ENCODE measurements at regions not wholly inside any gene's neighbourhood (a gene's known extent, or its start where the extent isn't known, plus 50 kb on each side); places are given as distances from the start of the nearest gene placed in this dataset.
"Not testable (repeated sequence)": the region's sequence is repeated elsewhere in the genome, so short reads cannot be mapped to it uniquely, and the experiment has no call there.

- H3K27me3 Mint-ChIP-seq; H3K27ac Mint-ChIP-seq; H3K36me3 Mint-ChIP-seq (ENCODE audit: insufficient read depth); H3K4me1 Mint-ChIP-seq (ENCODE audit: low read depth in 2 of 2); DNase-seq; H3K4me3 Mint-ChIP-seq; ATAC-seq (replicated peaks); H3K9me3 Mint-ChIP-seq: not testable (repeated sequence)
Measured at GRCh38 chr2:97431169-97431725, 158.4 kb downstream of the ANKRD36B start.

- not testable (repeated sequence) for H3K4me1 Mint-ChIP-seq (ENCODE audit: low read depth in 2 of 2); H3K27me3 Mint-ChIP-seq; H3K36me3 Mint-ChIP-seq (ENCODE audit: insufficient read depth); ATAC-seq (replicated peaks); H3K27ac Mint-ChIP-seq; H3K9me3 Mint-ChIP-seq; DNase-seq; H3K4me3 Mint-ChIP-seq
Measured at GRCh38 chr2:97422376-97422775, 167.3 kb downstream of the ANKRD36B start.

GRCh38 chr2:97406340-97406739 lies 183.3 kb downstream of the ANKRD36B start:
- not testable (repeated sequence) for H3K4me1 Mint-ChIP-seq (ENCODE audit: low read depth in 2 of 2); H3K4me3 Mint-ChIP-seq; DNase-seq

GRCh38 chr2:97405172-97405737 lies 184.4 kb downstream of the ANKRD36B start:
- not testable (repeated sequence) for H3K27me3 Mint-ChIP-seq

More at GRCh38 chr2:97406340-97406739, 183.3 kb downstream of the ANKRD36B start:
- not testable (repeated sequence) for H3K36me3 Mint-ChIP-seq (ENCODE audit: insufficient read depth); H3K27ac Mint-ChIP-seq; ATAC-seq (replicated peaks); H3K9me3 Mint-ChIP-seq; H3K27me3 Mint-ChIP-seq

GRCh38 chr2:97402678-97403077 lies 187.0 kb downstream of the ANKRD36B start:
- H3K4me3 Mint-ChIP-seq; ATAC-seq (replicated peaks): not testable (repeated sequence)

More at GRCh38 chr2:97405172-97405737, 184.4 kb downstream of the ANKRD36B start:
- H3K4me1 Mint-ChIP-seq (ENCODE audit: low read depth in 2 of 2); H3K4me3 Mint-ChIP-seq; H3K36me3 Mint-ChIP-seq (ENCODE audit: insufficient read depth); H3K27ac Mint-ChIP-seq; DNase-seq; H3K9me3 Mint-ChIP-seq; ATAC-seq (replicated peaks): not testable (repeated sequence)

DNA sequence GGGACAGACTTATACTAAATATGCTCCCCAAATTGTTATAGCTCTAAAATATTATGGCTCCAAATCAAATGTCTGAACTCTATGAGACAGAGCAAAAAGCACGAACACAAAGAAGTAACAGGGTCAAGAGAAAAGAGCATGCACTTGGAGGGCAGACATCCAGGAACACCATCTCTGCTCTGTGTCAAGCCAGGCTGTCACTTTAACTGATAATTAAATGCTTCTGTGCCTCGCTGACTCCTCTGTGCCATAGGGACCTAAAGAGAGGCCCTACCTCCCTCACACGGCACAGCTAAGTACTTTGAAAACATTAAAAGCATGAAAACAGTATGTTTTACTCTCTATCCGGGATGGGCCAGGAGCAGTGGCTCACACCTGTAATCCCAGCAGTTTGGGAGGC lies 194.0 kb downstream of the ANKRD36B start:
- not testable (repeated sequence) for H3K9me3 Mint-ChIP-seq; H3K36me3 Mint-ChIP-seq (ENCODE audit: insufficient read depth); H3K27ac Mint-ChIP-seq; H3K27me3 Mint-ChIP-seq; H3K4me3 Mint-ChIP-seq; H3K4me1 Mint-ChIP-seq (ENCODE audit: low read depth in 2 of 2); ATAC-seq (replicated peaks); DNase-seq

More at GRCh38 chr2:97402678-97403077, 187.0 kb downstream of the ANKRD36B start:
- not testable (repeated sequence) for DNase-seq; H3K27ac Mint-ChIP-seq; H3K9me3 Mint-ChIP-seq; H3K4me1 Mint-ChIP-seq (ENCODE audit: low read depth in 2 of 2); H3K27me3 Mint-ChIP-seq; H3K36me3 Mint-ChIP-seq (ENCODE audit: insufficient read depth)

- H3K36me3 Mint-ChIP-seq (ENCODE audit: insufficient read depth); H3K4me3 Mint-ChIP-seq; H3K4me1 Mint-ChIP-seq (ENCODE audit: low read depth in 2 of 2); H3K9me3 Mint-ChIP-seq; DNase-seq; ATAC-seq (replicated peaks); H3K27me3 Mint-ChIP-seq; H3K27ac Mint-ChIP-seq: not testable (repeated sequence)
Measured at GRCh38 chr2:97385803-97386202, 203.9 kb downstream of the ANKRD36B start.

- not testable (repeated sequence) for H3K4me3 Mint-ChIP-seq; DNase-seq; ATAC-seq (replicated peaks); H3K36me3 Mint-ChIP-seq (ENCODE audit: insufficient read depth); H3K27ac Mint-ChIP-seq; H3K4me1 Mint-ChIP-seq (ENCODE audit: low read depth in 2 of 2); H3K9me3 Mint-ChIP-seq; H3K27me3 Mint-ChIP-seq
Measured at GRCh38 chr2:97375913-97376312, 213.8 kb downstream of the ANKRD36B start.

- H3K4me1 Mint-ChIP-seq (ENCODE audit: low read depth in 2 of 2); DNase-seq; ATAC-seq (replicated peaks); H3K27me3 Mint-ChIP-seq; H3K27ac Mint-ChIP-seq; H3K9me3 Mint-ChIP-seq; H3K36me3 Mint-ChIP-seq (ENCODE audit: insufficient read depth); H3K4me3 Mint-ChIP-seq: not testable (repeated sequence)
Measured at GRCh38 chr2:97374426-97374825, 215.3 kb downstream of the ANKRD36B start.

- not testable (repeated sequence) for H3K9me3 Mint-ChIP-seq; ATAC-seq (replicated peaks); DNase-seq; H3K4me3 Mint-ChIP-seq; H3K36me3 Mint-ChIP-seq (ENCODE audit: insufficient read depth); H3K27ac Mint-ChIP-seq; H3K4me1 Mint-ChIP-seq (ENCODE audit: low read depth in 2 of 2)
- peaks cover 14 to 22% of the 10 kb centered on the region in 2 donors for H3K27me3 Mint-ChIP-seq
Measured at GRCh38 chr2:97363159-97363558, 226.5 kb downstream of the ANKRD36B start.

GRCh38 chr2:97359861-97360584 lies 229.7 kb downstream of the ANKRD36B start:
- H3K4me3 Mint-ChIP-seq: no peak overlapping the region
- DNase-seq (no peak), ATAC-seq (replicated peaks) (no peak)
- no peaks in the 10 kb centered on the region for H3K4me1 Mint-ChIP-seq (ENCODE audit: low read depth in 2 of 2)
- H3K9me3 Mint-ChIP-seq: no peaks in the 10 kb centered on the region
- no peak overlapping the region for H3K27ac Mint-ChIP-seq
- H3K27me3 Mint-ChIP-seq: peaks cover 41 to 54% of the 10 kb centered on the region in 2 donors
- no peaks in the 10 kb centered on the region for H3K36me3 Mint-ChIP-seq (ENCODE audit: insufficient read depth)

DNA sequence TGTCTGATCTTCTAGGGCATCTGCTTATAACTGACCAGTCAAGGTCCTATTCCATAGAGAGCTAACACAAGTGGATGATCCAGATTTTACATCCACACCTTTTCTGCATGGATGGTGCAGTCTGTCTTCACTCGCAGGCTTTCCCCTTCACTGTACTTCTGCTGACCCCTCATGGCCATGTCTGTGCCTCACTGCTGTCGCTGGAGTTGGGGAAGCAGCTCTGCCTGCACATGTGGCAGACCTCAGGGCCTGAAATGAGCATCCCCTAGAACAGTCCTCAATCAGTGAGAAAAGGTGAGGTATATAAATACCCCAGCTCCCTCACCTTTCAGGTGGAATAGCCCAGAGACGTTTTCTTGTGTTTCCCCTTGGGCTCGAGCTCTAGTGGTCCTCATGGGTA lies 233.8 kb downstream of the ANKRD36B start:
- no peaks in the 10 kb centered on the region for H3K4me1 Mint-ChIP-seq (ENCODE audit: low read depth in 2 of 2)
- H3K27ac Mint-ChIP-seq: no peak overlapping the region
- H3K4me3 Mint-ChIP-seq: no peak overlapping the region
- no peaks in the 10 kb centered on the region for H3K9me3 Mint-ChIP-seq
- ATAC-seq (replicated peaks): no peak
- H3K27me3 Mint-ChIP-seq: peaks cover 66 to 80% of the 10 kb centered on the region in 2 donors
- DNase-seq: no peak
- no peaks in the 10 kb centered on the region for H3K36me3 Mint-ChIP-seq (ENCODE audit: insufficient read depth)

- no peaks in the 10 kb centered on the region for H3K36me3 Mint-ChIP-seq (ENCODE audit: insufficient read depth)
- no peaks in the 10 kb centered on the region for H3K9me3 Mint-ChIP-seq
- H3K27me3 Mint-ChIP-seq: peaks cover 66 to 83% of the 10 kb centered on the region in 2 donors
- no peak for ATAC-seq (replicated peaks)
- no peaks in the 10 kb centered on the region for H3K4me1 Mint-ChIP-seq (ENCODE audit: low read depth in 2 of 2)
- no peak overlapping the region for H3K4me3 Mint-ChIP-seq
- DNase-seq: no peak
- H3K27ac Mint-ChIP-seq: no peak overlapping the region
Measured at GRCh38 chr2:97355176-97355575, 234.5 kb downstream of the ANKRD36B start.

- ATAC-seq (replicated peaks) (no peak), DNase-seq (no peak)
- Mint-ChIP-seq H3K36me3 (ENCODE audit: insufficient read depth) (no peaks in the 10 kb centered on the region), H3K27me3 (peaks cover 66 to 83% of the 10 kb centered on the region in 2 donors), H3K4me1 (ENCODE audit: low read depth in 2 of 2) (no peaks in the 10 kb centered on the region), H3K9me3 (no peaks in the 10 kb centered on the region), H3K4me3 (no peak overlapping the region), H3K27ac (no peak overlapping the region)
Measured at GRCh38 chr2:97354576-97354975, 235.1 kb downstream of the ANKRD36B start.
